ENCODE measurements at regions not wholly inside any gene's neighbourhood (a gene's known extent, or its start where the extent isn't known, plus 50 kb on each side); places are given as distances from the start of the nearest gene placed in this dataset.

DNA sequence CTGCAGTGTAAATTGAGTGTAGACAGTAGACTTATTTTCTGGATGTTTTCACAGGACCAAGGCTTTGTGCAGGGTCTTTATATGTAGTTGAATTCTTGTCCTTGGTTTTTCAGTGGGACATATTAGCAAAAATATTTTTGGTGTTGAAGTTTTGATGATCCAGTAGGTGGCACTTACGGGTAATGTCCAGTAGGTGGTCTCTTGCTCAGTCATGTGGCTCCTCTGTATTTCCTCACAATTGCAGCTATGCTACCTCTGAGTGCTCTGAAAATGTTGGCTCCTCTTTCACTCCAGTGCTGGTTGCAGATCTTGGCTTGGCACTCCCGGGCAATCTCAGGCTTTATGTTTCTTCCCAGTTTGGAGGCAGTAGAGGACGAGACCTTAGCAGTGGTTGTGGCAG is 419.8 kb upstream of the AMOT start:
- no peak overlapping the region for H3K4me3 ChIP-seq (replicated peaks; ENCODE audit: insufficient read depth, low read length)
- DNase-seq (ENCODE audit: low read depth in 1 of 2, low spot score in 1 of 2) = no peak
- no peak overlapping the region for H3K27ac ChIP-seq (replicated peaks)
- no peak for TF ChIP-seq POLR2AphosphoS5 (IDR thresholded peaks at IDR 0.05; ENCODE audit: low read depth)
- no peak for TF ChIP-seq SPI1 (IDR thresholded peaks at IDR 0.05; ENCODE audit: borderline replicate concordance, low read depth)
- no peak for TF ChIP-seq GABPA (IDR thresholded peaks at IDR 0.05; ENCODE audit: low read depth)
- TF ChIP-seq, protein P1, sequence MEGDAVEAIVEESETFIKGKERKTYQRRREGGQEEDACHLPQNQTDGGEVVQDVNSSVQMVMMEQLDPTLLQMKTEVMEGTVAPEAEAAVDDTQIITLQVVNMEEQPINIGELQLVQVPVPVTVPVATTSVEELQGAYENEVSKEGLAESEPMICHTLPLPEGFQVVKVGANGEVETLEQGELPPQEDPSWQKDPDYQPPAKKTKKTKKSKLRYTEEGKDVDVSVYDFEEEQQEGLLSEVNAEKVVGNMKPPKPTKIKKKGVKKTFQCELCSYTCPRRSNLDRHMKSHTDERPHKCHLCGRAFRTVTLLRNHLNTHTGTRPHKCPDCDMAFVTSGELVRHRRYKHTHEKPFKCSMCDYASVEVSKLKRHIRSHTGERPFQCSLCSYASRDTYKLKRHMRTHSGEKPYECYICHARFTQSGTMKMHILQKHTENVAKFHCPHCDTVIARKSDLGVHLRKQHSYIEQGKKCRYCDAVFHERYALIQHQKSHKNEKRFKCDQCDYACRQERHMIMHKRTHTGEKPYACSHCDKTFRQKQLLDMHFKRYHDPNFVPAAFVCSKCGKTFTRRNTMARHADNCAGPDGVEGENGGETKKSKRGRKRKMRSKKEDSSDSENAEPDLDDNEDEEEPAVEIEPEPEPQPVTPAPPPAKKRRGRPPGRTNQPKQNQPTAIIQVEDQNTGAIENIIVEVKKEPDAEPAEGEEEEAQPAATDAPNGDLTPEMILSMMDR (IDR thresholded peaks at IDR 0.05; ENCODE audit: insufficient read depth, low read length) = no peak
- TF ChIP-seq, protein P2, sequence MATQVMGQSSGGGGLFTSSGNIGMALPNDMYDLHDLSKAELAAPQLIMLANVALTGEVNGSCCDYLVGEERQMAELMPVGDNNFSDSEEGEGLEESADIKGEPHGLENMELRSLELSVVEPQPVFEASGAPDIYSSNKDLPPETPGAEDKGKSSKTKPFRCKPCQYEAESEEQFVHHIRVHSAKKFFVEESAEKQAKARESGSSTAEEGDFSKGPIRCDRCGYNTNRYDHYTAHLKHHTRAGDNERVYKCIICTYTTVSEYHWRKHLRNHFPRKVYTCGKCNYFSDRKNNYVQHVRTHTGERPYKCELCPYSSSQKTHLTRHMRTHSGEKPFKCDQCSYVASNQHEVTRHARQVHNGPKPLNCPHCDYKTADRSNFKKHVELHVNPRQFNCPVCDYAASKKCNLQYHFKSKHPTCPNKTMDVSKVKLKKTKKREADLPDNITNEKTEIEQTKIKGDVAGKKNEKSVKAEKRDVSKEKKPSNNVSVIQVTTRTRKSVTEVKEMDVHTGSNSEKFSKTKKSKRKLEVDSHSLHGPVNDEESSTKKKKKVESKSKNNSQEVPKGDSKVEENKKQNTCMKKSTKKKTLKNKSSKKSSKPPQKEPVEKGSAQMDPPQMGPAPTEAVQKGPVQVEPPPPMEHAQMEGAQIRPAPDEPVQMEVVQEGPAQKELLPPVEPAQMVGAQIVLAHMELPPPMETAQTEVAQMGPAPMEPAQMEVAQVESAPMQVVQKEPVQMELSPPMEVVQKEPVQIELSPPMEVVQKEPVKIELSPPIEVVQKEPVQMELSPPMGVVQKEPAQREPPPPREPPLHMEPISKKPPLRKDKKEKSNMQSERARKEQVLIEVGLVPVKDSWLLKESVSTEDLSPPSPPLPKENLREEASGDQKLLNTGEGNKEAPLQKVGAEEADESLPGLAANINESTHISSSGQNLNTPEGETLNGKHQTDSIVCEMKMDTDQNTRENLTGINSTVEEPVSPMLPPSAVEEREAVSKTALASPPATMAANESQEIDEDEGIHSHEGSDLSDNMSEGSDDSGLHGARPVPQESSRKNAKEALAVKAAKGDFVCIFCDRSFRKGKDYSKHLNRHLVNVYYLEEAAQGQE (IDR thresholded peaks at IDR 0.05; ENCODE audit: insufficient replicate concordance, low read depth) = no peak
- H3K27me3 ChIP-seq (ENCODE audit: insufficient read depth, poor library complexity, severe bottlenecking) = no peaks in the 10 kb centered on the region

DNA sequence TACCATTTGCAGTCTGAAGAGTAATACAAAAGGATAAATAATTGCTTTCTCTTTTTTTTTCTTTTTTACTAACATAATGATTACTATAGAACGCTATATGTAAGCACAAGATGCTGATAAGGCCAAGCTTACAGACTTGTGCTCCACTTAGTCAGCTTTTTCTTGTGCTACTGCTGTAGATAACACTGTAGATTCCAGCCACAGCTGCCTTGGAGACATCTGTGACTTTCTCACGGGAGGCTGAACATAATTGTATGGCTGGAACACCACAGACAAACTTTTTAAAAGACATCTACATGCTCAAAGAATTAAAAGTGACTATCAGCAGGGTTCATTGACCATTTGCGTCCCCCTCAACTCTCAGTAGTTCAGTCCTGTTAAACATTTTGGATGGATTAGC is 381.7 kb upstream of the AMOT start:
- no peaks in the 10 kb centered on the region for H3K27me3 ChIP-seq (ENCODE audit: insufficient read depth, poor library complexity, severe bottlenecking)
- TF ChIP-seq, protein P2 (IDR thresholded peaks at IDR 0.05; ENCODE audit: insufficient replicate concordance, low read depth) = no peak
- TF ChIP-seq, protein P1 (IDR thresholded peaks at IDR 0.05; ENCODE audit: insufficient read depth, low read length) = no peak
- no peak for TF ChIP-seq SPI1 (IDR thresholded peaks at IDR 0.05; ENCODE audit: borderline replicate concordance, low read depth)
- no peak for TF ChIP-seq GABPA (IDR thresholded peaks at IDR 0.05; ENCODE audit: low read depth)
- TF ChIP-seq POLR2AphosphoS5 (IDR thresholded peaks at IDR 0.05; ENCODE audit: low read depth) = no peak

DNA sequence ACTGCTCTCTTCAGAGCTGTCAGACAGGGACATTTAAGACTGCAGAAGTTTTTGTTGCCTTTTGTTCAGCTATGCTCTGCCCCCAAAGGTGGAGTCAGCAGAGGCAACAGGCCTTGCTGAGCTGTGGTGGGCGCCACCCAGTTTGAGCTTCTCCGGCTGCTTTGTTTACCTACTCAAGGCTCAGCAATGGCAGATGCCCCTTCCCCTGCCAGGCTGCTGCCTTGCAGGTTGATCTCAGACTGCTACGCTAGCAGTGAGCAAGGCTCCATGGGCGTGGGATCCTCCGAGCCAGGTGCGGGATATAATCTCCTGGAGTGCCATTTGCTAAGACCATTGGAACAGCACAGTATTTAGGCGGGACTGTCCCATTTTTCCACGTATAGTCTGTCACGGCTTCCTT is 371.4 kb upstream of the AMOT start:
- no peak for DNase-seq (ENCODE audit: low read depth in 1 of 2, low spot score in 1 of 2)
- Histone ChIP-seq H3K27ac (replicated peaks) (no peak overlapping the region), H3K4me3 (replicated peaks; ENCODE audit: insufficient read depth, low read length) (no peak overlapping the region), H3K27me3 (ENCODE audit: insufficient read depth, poor library complexity, severe bottlenecking) (no peaks in the 10 kb centered on the region)
- TF ChIP-seq, protein P1 (IDR thresholded peaks at IDR 0.05; ENCODE audit: insufficient read depth, low read length) = no peak
- TF ChIP-seq POLR2AphosphoS5 (IDR thresholded peaks at IDR 0.05; ENCODE audit: low read depth) = no peak
- TF ChIP-seq, protein P2 (IDR thresholded peaks at IDR 0.05; ENCODE audit: insufficient replicate concordance, low read depth) = no peak
- TF ChIP-seq GABPA (IDR thresholded peaks at IDR 0.05; ENCODE audit: low read depth) = no peak
- TF ChIP-seq SPI1 (IDR thresholded peaks at IDR 0.05; ENCODE audit: borderline replicate concordance, low read depth) = no peak

More for the DNA sequence above, 381.7 kb upstream of the AMOT start:
- no peak overlapping the region for H3K27ac ChIP-seq (replicated peaks)
- DNase-seq (ENCODE audit: low read depth in 1 of 2, low spot score in 1 of 2) = no peak
- no peak overlapping the region for H3K4me3 ChIP-seq (replicated peaks; ENCODE audit: insufficient read depth, low read length)
